Sigmoid colon (tissue), 6 donors: ENCODE measurements at regions not wholly inside any gene's neighbourhood (a gene's known extent, or its start where the extent isn't known, plus 50 kb on each side); places are given as distances from the start of the nearest gene placed in this dataset.

Experiments used
- DNase-seq: peaks from one replicate; pipeline ENCODE4 v3.0.0-alpha.2; 2019
- H3K27ac ChIP-seq, 4 donors: fragments of 200-600 bp; sonication (generic); one replicate each; pipeline ENCODE4 v1.5.1; 2016 to 2019; ENCODE audit warnings: mild to moderate bottlenecking in 1 of 4
- H3K27me3 ChIP-seq, 3 donors: fragments of 200-600 bp; sonication (generic); one replicate each; pipeline ENCODE4 v1.5.1; 2019; ENCODE audit warnings: mild to moderate bottlenecking in 1 of 3
- H3K36me3 ChIP-seq, 4 donors: fragments of 200-600 bp; sonication (generic); one replicate each; pipeline ENCODE4 v1.5.1; 2016 to 2019
- H3K4me1 ChIP-seq, 4 donors: fragments of 200-600 bp; sonication (generic); one replicate each; pipeline ENCODE4 v1.5.1; 2017 to 2019
- H3K4me3 ChIP-seq, 4 donors: fragments of 200-600 bp; sonication (generic); one replicate each; pipeline ENCODE4 v1.5.1; 2017 to 2019; ENCODE audit warnings: mild to moderate bottlenecking in 2 of 4, moderate library complexity in 1 of 4
- H3K9me3 ChIP-seq, 4 donors: fragments of 200-600 bp in 3 of 4; sonication (generic) in 3 of 4; one replicate each; pipeline versions ENCODE4 v1.5.1 to v1.6.1; 2013 to 2019
- CTCF ChIP-seq, 4 experiments: fragments of 450-650 bp in 3 of 4; fragments of 200-600 bp in 1 of 4; IDR thresholded peaks; one replicate each; pipeline ENCODE4 v1.5.1; 2016 to 2019; ENCODE audit warnings: antibody characterized with exemption in 4 of 4, mild to moderate bottlenecking in 3 of 4, moderate library complexity in 2 of 4
- EP300 ChIP-seq, 4 donors: sonication (generic); formaldehyde crosslinking; IDR thresholded peaks; one replicate each; pipeline ENCODE4 v1.6.1; 2017; ENCODE audit warnings: antibody characterized with exemption in 4 of 4
- POLR2A ChIP-seq, 2 donors: fragments of 450-650 bp; IDR thresholded peaks; one replicate each; pipeline ENCODE4 v1.6.1; 2016; ENCODE audit warnings: antibody characterized with exemption in 2 of 2, mild to moderate bottlenecking in 2 of 2, moderate library complexity in 2 of 2
- POLR2AphosphoS5 ChIP-seq, 4 donors: sonication (generic); formaldehyde crosslinking; IDR thresholded peaks; one replicate each; pipeline ENCODE4 v1.6.1; 2017; ENCODE audit warnings: antibody characterized with exemption in 4 of 4
- WGBS, 2 donors: extraction: QIAGEN DNeasy Blood & Tissue Kit; methylation state at CpG; one replicate each; pipeline ENCODE4 v1.1.7; 2013; 5-methylcytosine and 5-hydroxymethylcytosine counted together
- intact Hi-C: fragments of 100-400 bp; cut with DNase I; formaldehyde crosslinking; loops from one replicate; pipeline ENCODE4 v1.15.1; 2023
- donor health status: healthy with polysubstance abuse.
- donor health status: healthy.

GRCh38 chr9:24931894-24932293 is 386.2 kb upstream of the IZUMO3 start:
- intact Hi-C loops = no loop called here
- TF ChIP-seq EP300 (IDR thresholded peaks at IDR 0.05) (no peak), POLR2A (IDR thresholded peaks at IDR 0.05) (no peak), CTCF (IDR thresholded peaks at IDR 0.05) (no peak), POLR2AphosphoS5 (IDR thresholded peaks at IDR 0.05) (no peak)
- H3K4me3 ChIP-seq = no peak overlapping the region
- H3K9me3 ChIP-seq = peaks cover 0 to under 1% (median 0%) of the 10 kb centered on the region in 4 donors
- H3K4me1 ChIP-seq = no peaks in the 10 kb centered on the region
- no peaks in the 10 kb centered on the region for H3K36me3 ChIP-seq
- no peaks in the 10 kb centered on the region for H3K27me3 ChIP-seq
- no peak overlapping the region for H3K27ac ChIP-seq
- DNase-seq = no peak
- 50 to 54% methylated on average over 3 of the region's 3 CpGs for WGBS, 2 donors

GRCh38 chr9:24912767-24913166 is 367.1 kb upstream of the IZUMO3 start:
- TF ChIP-seq CTCF (IDR thresholded peaks at IDR 0.05) = no peak
- no peak for TF ChIP-seq EP300 (IDR thresholded peaks at IDR 0.05)
- no peak for TF ChIP-seq POLR2A (IDR thresholded peaks at IDR 0.05)
- TF ChIP-seq POLR2AphosphoS5 (IDR thresholded peaks at IDR 0.05) = no peak
- Histone ChIP-seq H3K36me3 (no peaks in the 10 kb centered on the region), H3K4me1 (no peaks in the 10 kb centered on the region), H3K27me3 (no peaks in the 10 kb centered on the region), H3K4me3 (no peak overlapping the region), H3K27ac (no peak overlapping the region), H3K9me3 (peaks cover 0 to 2% (median 0%) of the 10 kb centered on the region in 4 donors)
- intact Hi-C loops = no loop called here
- DNase-seq = no peak

GRCh38 chr9:24901319-24901718 is 355.6 kb upstream of the IZUMO3 start:
- DNase-seq = no peak
- H3K27ac ChIP-seq = no peak overlapping the region
- H3K27me3 ChIP-seq = no peaks in the 10 kb centered on the region
- intact Hi-C loops = no loop called here
- H3K4me3 ChIP-seq = no peak overlapping the region
- no peaks in the 10 kb centered on the region for H3K36me3 ChIP-seq
- no peaks in the 10 kb centered on the region for H3K4me1 ChIP-seq
- no peaks in the 10 kb centered on the region for H3K9me3 ChIP-seq
- TF ChIP-seq EP300 (IDR thresholded peaks at IDR 0.05) (no peak), POLR2AphosphoS5 (IDR thresholded peaks at IDR 0.05) (no peak), CTCF (IDR thresholded peaks at IDR 0.05) (no peak), POLR2A (IDR thresholded peaks at IDR 0.05) (no peak)

- TF ChIP-seq EP300 (IDR thresholded peaks at IDR 0.05) (no peak), POLR2A (IDR thresholded peaks at IDR 0.05) (no peak), POLR2AphosphoS5 (IDR thresholded peaks at IDR 0.05) (no peak), CTCF (IDR thresholded peaks at IDR 0.05) (no peak)
- intact Hi-C loops = no loop called here
- H3K27me3 ChIP-seq = no peaks in the 10 kb centered on the region
- DNase-seq = no peak
- no peak overlapping the region for H3K4me3 ChIP-seq
- H3K27ac ChIP-seq = no peak overlapping the region
- H3K4me1 ChIP-seq = no peaks in the 10 kb centered on the region
- no peaks in the 10 kb centered on the region for H3K36me3 ChIP-seq
- H3K9me3 ChIP-seq = no peaks in the 10 kb centered on the region
These were observed 354.5 kb upstream of the IZUMO3 start for GRCh38 chr9:24900179-24900578.

- intact Hi-C loops = no loop called here
- DNase-seq = no peak
- 79 to 82% methylated on average over 4 of the region's 4 CpGs for WGBS, 2 donors
- Histone ChIP-seq H3K9me3 (no peaks in the 10 kb centered on the region), H3K4me1 (no peaks in the 10 kb centered on the region), H3K27ac (no peak overlapping the region), H3K4me3 (no peak overlapping the region), H3K27me3 (no peaks in the 10 kb centered on the region), H3K36me3 (no peaks in the 10 kb centered on the region)
- no peak for TF ChIP-seq POLR2AphosphoS5 (IDR thresholded peaks at IDR 0.05)
These were observed 353.8 kb upstream of the IZUMO3 start for GRCh38 chr9:24899463-24899862.
